Ovary (tissue), 3 donors: ENCODE measurements at regions not wholly inside any gene's neighbourhood (a gene's known extent, or its start where the extent isn't known, plus 50 kb on each side); places are given as distances from the start of the nearest gene placed in this dataset.

Experiments
- POLR2A ChIP-seq: fragments of 450-650 bp; IDR thresholded peaks from one replicate; pipeline ENCODE4 v1.6.1; 2017; ENCODE audit warnings: antibody characterized with exemption, mild to moderate bottlenecking, moderate library complexity
- TF ChIP-seq, protein P1 (sequence below), 3 donors: fragments of 450-650 bp in 2 of 3; fragments of 200-600 bp in 1 of 3; IDR thresholded peaks; one replicate each; pipeline versions ENCODE4 v1.5.1 to v1.8.0; 2016 to 2022; ENCODE audit warnings: antibody characterized with exemption in 3 of 3, mild to moderate bottlenecking in 1 of 3
- donor health status: DM: no; HTN: no; CAD: no.

GRCh38 chr11:13062115-13062514, 53.0 kb downstream of the RASSF10 start:
- TF ChIP-seq, protein P1, sequence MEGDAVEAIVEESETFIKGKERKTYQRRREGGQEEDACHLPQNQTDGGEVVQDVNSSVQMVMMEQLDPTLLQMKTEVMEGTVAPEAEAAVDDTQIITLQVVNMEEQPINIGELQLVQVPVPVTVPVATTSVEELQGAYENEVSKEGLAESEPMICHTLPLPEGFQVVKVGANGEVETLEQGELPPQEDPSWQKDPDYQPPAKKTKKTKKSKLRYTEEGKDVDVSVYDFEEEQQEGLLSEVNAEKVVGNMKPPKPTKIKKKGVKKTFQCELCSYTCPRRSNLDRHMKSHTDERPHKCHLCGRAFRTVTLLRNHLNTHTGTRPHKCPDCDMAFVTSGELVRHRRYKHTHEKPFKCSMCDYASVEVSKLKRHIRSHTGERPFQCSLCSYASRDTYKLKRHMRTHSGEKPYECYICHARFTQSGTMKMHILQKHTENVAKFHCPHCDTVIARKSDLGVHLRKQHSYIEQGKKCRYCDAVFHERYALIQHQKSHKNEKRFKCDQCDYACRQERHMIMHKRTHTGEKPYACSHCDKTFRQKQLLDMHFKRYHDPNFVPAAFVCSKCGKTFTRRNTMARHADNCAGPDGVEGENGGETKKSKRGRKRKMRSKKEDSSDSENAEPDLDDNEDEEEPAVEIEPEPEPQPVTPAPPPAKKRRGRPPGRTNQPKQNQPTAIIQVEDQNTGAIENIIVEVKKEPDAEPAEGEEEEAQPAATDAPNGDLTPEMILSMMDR (IDR thresholded peaks at IDR 0.05) = no peak
- TF ChIP-seq POLR2A = no peak
